Adrenal gland (tissue), 9 donors: ENCODE measurements at regions not wholly inside any gene's neighbourhood (a gene's known extent, or its start where the extent isn't known, plus 50 kb on each side); places are given as distances from the start of the nearest gene placed in this dataset.

ENCODE experiments used
- DNase-seq, 7 donors: peaks; one replicate each; pipeline ENCODE4 v3.0.0-alpha.2; 2019 to 2020
- H3K27ac ChIP-seq, 5 donors: fragments of 200-600 bp; sonication (generic) in 4 of 5; 1 replicate in 3 of 5; 2 replicates in 2 of 5; pipeline versions ENCODE4 v1.5.1 to v1.8.0; 2016 to 2020; ENCODE audit warnings: mild to moderate bottlenecking in 1 of 5
- H3K27me3 ChIP-seq: fragments of 200-600 bp; 2 replicates; pipeline ENCODE4 v1.8.0; 2021
- H3K36me3 ChIP-seq, 2 donors: fragments of 200-600 bp; replicated peaks in 1 of 2; 1 replicate in 1 of 2; 2 replicates in 1 of 2; pipeline versions ENCODE4 v1.5.1 to v1.8.0; 2018 to 2022
- H3K4me1 ChIP-seq, 2 donors: fragments of 200-600 bp; replicated peaks in 1 of 2; 1 replicate in 1 of 2; 2 replicates in 1 of 2; pipeline versions ENCODE4 v1.5.1 to v1.8.0; 2018 to 2021
- H3K4me3 ChIP-seq, 4 donors: fragments of 200-600 bp; sonication (generic) in 3 of 4; one replicate each; pipeline ENCODE4 v1.5.1; 2016 to 2018
- H3K9me3 ChIP-seq, 3 donors: fragments of 200-600 bp; sonication (generic) in 1 of 3; replicated peaks in 1 of 3; 1 replicate in 2 of 3; 2 replicates in 1 of 3; pipeline versions ENCODE4 v1.5.1 to v1.8.0; 2016 to 2021
- CTCF ChIP-seq, 6 experiments: fragments of 450-650 bp in 4 of 6; fragments of 200-600 bp in 2 of 6; sonication (generic) in 1 of 6; IDR thresholded peaks; 1 replicate in 5 of 6; 2 replicates in 1 of 6; pipeline versions ENCODE4 v1.5.1 to v1.8.0; 2016 to 2021; ENCODE audit warnings: antibody characterized with exemption in 6 of 6, mild to moderate bottlenecking in 2 of 6, moderate library complexity in 1 of 6
- POLR2A ChIP-seq, 2 donors: fragments of 450-650 bp; IDR thresholded peaks; one replicate each; pipeline ENCODE4 v1.6.1; 2017; ENCODE audit warnings: antibody characterized with exemption in 2 of 2, mild to moderate bottlenecking in 2 of 2, moderate library complexity in 1 of 2
- WGBS, 4 donors: extraction: QIAGEN DNeasy Blood & Tissue Kit in 2 of 4; methylation state at CpG; one replicate each; pipeline versions ENCODE4 v1.1.5 to v1.1.7; 2013 to 2017; 5-methylcytosine and 5-hydroxymethylcytosine counted together
- intact Hi-C, 2 donors: fragments of 100-400 bp; cut with DNase I; formaldehyde crosslinking; loops; one replicate each; pipeline versions ENCODE4 v1.14.1 to v1.15.0; 2022 to 2023
- donor health status: healthy with polysubstance abuse.
- donor health status: Bipolar disorder and iron deficiency.
- donor health status: DM: yes; HTN: yes; CAD: no.
- donor health status: DM: no; HTN: no; CAD: no.
- donor health status: DM: no; HTN: no; CAD: no.

- intact Hi-C loops, result no loop called here
- Histone ChIP-seq H3K9me3 (no peaks in the 10 kb centered on the region), H3K4me3 (no peak overlapping the region), H3K4me1 (no peaks in the 10 kb centered on the region), H3K36me3 (no peaks in the 10 kb centered on the region), H3K27ac (no peak overlapping the region), H3K27me3 (no peaks in the 10 kb centered on the region)
- no peak for DNase-seq
- TF ChIP-seq POLR2A (IDR thresholded peaks at IDR 0.05), result no peak
These were observed 146.7 kb upstream of the COL1A2 start for GRCh38 chr7:94247970-94248369.

- H3K4me1 ChIP-seq, result no peaks in the 10 kb centered on the region
- TF ChIP-seq POLR2A (IDR thresholded peaks at IDR 0.05), result no peak
- no peak for TF ChIP-seq CTCF (IDR thresholded peaks at IDR 0.05)
- DNase-seq, result no peak
- H3K9me3 ChIP-seq, result no peaks in the 10 kb centered on the region
- no peak overlapping the region for H3K27ac ChIP-seq
- H3K36me3 ChIP-seq, result no peaks in the 10 kb centered on the region
- H3K4me3 ChIP-seq, result no peak overlapping the region
- H3K27me3 ChIP-seq, result no peaks in the 10 kb centered on the region
- 71 to 85% (median 81%) methylated on average over 3 of the region's 3 CpGs for WGBS, 4 donors
- intact Hi-C loops, result no loop called here
These were observed 145.1 kb upstream of the COL1A2 start for GRCh38 chr7:94249631-94250030.

GRCh38 chr7:94250124-94250523, 144.6 kb upstream of the COL1A2 start:
- H3K4me3 ChIP-seq, result no peak overlapping the region
- H3K27ac ChIP-seq, result no peak overlapping the region
- no peaks in the 10 kb centered on the region for H3K27me3 ChIP-seq
- peak in 1 of 7 donors; percentile 63 for DNase-seq
- H3K36me3 ChIP-seq, result no peaks in the 10 kb centered on the region
- no peak for TF ChIP-seq CTCF (IDR thresholded peaks at IDR 0.05)
- no peak for TF ChIP-seq POLR2A (IDR thresholded peaks at IDR 0.05)
- H3K9me3 ChIP-seq, result no peaks in the 10 kb centered on the region
- no peaks in the 10 kb centered on the region for H3K4me1 ChIP-seq
- intact Hi-C loops, result no loop called here
- 73 to 83% (median 76%) methylated on average over 2 of the region's 2 CpGs for WGBS, 4 donors

GRCh38 chr7:94250987-94251386, 143.7 kb upstream of the COL1A2 start:
- 20 to 35% (median 29%) methylated on average over 1 of the region's 1 CpG; no CpG with 5 or more reads in 1 of the 4 donors for WGBS, 4 donors
- intact Hi-C loops, result no loop called here
- DNase-seq, result peak in 1 of 7 donors; percentile 24
- TF ChIP-seq POLR2A (IDR thresholded peaks at IDR 0.05) (no peak), CTCF (IDR thresholded peaks at IDR 0.05) (no peak)
- Histone ChIP-seq H3K36me3 (no peaks in the 10 kb centered on the region), H3K27me3 (no peaks in the 10 kb centered on the region), H3K9me3 (no peaks in the 10 kb centered on the region), H3K27ac (no peak overlapping the region), H3K4me1 (no peaks in the 10 kb centered on the region), H3K4me3 (no peak overlapping the region)

GRCh38 chr7:94252124-94252523, 142.6 kb upstream of the COL1A2 start:
- no peak overlapping the region for H3K27ac ChIP-seq
- H3K4me1 ChIP-seq, result no peaks in the 10 kb centered on the region
- intact Hi-C loops, result no loop called here
- DNase-seq, result no peak
- no peak for TF ChIP-seq POLR2A (IDR thresholded peaks at IDR 0.05)
- TF ChIP-seq CTCF (IDR thresholded peaks at IDR 0.05), result no peak
- whole genome bisulfite sequencing, 4 donors, result 56 to 83% (median 71%) methylated on average over 1 of the region's 1 CpG
- H3K4me3 ChIP-seq, result no peak overlapping the region
- H3K9me3 ChIP-seq, result no peaks in the 10 kb centered on the region
- no peaks in the 10 kb centered on the region for H3K27me3 ChIP-seq
- no peaks in the 10 kb centered on the region for H3K36me3 ChIP-seq
